HG02938 (cell line): ENCODE measurements at regions not wholly inside any gene's neighbourhood (a gene's known extent, or its start where the extent isn't known, plus 50 kb on each side); places are given as distances from the start of the nearest gene placed in this dataset.
"Not testable (repeated sequence)": the region's sequence is repeated elsewhere in the genome, so short reads cannot be mapped to it uniquely, and the experiment has no call there.

Experiments used
- ATAC-seq: cut with Tn5 transposase; IDR thresholded peaks from one replicate; pipeline ENCODE4 v1.9.1; 2021; ENCODE audit warnings: mild to moderate bottlenecking, moderate library complexity; ENCODE audit not compliant: unreplicated experiment

DNA sequence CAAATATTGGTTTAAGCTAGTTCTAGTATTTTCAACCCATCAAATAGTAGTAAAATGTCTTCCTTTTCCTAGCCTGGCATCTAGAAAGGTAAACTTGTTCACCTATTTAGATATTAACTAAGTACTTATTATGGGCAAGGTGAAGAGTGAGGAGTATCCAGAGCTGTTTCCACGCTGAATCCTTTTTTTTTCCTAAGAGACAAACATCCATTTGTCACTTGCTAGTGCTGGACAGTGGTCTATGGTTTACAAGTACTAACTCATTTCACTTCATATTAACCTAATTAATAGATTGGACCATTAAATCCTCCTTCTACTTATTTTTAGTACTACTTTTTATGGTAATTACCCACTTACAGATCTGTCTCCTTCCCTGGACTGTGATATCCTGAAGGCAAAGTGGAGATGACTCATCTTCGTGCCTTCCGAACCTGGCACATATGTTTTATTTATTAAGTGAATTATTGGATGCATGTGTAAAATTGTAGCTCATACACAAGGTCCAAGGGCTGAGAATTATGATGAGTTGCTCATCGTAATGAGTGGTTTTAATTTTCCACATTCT lies 159.6 kb upstream of the IGFBP3 start:
- no peak for ATAC-seq

DNA sequence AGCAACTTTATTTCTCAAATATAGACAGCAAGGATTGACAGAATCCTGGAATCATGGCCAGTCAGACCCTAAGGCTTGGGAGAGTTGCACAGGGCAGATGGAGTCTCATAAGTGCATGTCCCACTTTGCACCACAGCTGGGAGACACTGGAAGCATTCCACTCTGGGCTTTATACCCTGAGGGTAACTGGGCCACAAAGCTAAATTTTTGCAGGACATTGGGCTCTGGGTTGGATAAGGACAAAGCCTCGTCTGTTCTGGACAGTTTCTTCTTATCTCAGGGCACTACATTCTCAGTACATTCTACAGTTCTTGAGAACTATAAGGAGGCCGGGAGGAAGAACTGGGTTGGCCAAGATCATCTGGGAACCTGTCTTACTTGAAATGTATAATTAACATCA lies 158.3 kb upstream of the IGFBP3 start:
- no peak for ATAC-seq

DNA sequence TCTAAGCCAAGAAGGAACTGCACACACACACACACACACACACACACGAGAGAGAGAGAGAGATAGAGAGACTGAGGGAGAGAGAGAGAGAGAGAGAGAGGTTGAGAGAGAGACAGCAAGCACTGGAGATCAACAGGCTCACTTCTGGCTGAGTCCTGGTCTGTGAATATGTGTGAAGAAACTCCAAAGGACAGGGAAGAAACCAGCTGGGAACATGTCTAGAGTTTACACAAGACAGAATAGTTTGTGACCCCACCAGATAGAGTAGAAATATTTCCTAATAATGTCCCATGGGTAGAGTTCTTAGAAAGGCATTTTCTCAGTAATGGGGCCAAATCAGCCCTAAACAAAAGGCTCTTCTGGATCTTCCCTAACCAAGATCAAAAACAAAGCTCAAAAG lies 155.5 kb upstream of the IGFBP3 start:
- no peak for ATAC-seq

DNA sequence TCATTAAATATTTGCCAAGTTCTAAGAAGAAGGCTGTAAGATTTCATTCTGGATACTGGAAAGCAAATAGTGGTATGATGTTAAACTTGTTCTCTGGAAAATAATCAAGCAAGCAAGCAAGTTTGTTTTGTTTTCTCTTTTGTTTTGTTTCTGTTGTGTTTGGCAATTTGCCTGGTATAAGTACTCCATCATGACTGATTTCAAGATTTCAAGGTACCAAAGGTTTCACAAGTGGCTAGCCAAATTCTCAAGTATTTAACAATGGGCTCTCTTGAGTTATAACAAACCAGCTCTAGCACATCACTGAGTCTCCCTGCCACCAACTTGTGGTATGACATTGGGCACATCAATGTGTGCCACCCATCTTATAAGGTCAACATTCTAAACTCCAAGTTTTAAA lies 151.7 kb upstream of the IGFBP3 start:
- no peak for ATAC-seq

DNA sequence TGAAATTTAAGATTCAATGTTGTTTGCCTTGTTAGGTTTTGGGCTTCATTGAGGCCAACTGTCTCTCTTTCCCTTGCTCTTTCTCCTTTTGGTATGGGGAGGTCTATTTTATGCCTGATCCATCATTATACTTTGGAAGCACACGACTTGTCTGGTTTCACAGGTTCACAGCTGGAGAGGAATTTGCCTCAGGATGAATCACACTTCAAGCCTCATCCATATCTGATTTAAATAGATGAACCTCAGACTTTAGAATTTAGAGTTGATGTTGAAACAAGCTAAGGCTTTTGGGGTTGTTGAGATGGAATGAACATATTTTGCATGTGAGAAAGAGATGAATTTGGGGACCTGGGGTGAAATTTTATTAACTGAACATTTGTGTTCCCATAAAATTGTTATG lies 150.5 kb upstream of the IGFBP3 start:
- ATAC-seq: no peak

DNA sequence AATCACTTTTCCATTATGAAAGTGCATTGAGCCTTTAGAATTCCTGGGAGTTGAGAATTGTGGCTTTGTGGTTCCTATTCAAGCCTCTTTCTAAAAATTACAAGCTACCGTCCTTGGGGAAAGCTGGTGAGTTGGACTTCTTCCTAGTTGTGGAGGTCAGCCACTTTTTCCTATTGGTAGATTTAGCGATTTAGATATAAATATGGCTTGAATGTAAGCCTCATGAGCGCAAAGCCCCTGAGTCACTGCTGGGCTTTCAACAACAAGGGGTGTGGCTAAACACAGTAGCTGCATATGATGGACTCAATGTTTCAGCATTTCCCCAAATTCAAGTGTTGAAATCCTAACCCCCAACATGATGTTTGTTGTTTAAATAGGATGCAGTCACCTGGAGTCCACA lies 150.0 kb upstream of the IGFBP3 start:
- ATAC-seq: no peak

DNA sequence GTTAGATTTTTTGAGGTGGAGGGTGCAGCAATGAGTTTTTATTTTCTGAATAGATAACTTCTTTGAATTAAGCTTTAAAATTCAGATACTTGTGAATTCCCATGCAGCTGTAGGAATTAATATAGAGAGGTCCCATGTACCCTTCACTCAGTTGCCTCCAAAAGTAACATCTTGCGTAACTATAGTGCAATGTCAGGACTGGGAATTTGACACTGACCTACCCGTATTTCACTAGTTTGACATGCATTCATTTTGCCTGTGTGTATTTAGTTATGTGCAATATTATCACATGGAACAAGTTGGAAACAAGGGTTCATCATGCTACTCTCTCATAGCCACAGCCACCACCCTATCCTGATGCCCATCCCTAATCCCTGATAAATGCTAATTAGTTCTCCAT lies 147.1 kb upstream of the IGFBP3 start:
- no peak for ATAC-seq

DNA sequence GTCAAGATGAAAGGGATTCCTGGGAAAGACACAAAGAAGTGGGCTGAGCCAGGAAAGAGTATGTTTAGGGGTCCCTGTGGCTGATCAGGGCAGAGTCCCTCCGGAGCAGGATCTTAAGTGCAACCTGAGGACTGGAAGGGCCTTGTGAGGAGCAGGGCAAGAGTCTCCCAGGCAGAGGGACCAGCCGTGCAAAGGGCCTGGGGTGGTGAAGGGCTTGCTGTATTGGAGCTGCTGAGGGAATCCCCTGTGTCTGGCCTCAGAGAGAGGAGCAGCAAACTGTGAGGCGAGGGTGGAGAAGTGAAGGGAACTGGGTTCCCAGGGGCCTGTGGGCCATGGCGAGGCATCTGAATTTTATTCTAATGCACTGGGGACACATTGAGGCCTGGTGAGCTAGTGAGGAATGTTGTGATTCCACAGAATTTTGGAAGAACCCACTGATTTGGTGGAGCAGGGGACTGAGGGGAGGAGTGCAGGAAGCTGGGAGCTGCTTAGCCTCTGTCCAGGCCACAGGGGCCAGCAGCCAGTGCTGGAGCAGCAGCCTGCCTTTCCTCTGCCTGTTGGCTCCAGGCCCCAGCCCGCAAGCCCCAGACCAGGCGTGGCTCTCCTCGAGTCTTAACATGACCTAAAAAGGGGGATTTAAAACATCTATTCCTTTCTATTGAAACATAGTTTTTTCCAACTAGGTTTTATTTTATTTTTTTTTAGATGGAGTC lies 138.4 kb upstream of the IGFBP3 start:
- no peak for ATAC-seq

DNA sequence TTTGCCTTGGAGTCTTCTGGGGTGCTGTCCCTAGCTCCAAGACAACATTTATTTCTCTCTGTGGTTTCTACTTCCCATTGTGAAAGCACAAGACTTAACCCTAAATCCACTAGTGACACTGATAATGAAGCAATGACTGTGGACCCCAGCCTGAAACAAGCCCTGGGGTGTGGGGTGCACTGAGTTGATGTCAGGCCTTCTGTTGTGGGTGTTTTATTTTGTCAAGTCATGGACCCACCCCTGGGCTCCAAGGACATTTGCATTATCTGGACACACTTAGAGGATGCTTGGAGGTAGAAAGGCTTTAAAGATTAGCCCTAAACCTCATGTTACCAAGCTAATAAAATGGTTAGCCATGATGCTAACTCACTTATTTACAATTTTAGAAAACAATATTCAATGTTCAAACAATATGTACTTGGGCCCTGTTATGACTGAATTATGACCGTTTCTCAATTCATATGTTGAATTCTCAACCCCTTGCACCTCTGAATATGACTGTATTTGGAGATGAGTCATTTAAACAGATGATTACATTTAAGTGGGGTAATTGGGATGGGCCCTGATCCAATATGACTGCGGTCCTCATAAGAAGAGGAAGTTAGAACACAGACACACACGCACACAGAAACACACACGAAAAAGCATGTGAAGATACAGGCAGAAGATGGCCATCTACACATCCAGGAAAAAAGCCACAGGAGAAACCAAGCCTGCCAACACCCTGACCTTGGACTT lies 137.2 kb upstream of the IGFBP3 start:
- ATAC-seq: no peak

DNA sequence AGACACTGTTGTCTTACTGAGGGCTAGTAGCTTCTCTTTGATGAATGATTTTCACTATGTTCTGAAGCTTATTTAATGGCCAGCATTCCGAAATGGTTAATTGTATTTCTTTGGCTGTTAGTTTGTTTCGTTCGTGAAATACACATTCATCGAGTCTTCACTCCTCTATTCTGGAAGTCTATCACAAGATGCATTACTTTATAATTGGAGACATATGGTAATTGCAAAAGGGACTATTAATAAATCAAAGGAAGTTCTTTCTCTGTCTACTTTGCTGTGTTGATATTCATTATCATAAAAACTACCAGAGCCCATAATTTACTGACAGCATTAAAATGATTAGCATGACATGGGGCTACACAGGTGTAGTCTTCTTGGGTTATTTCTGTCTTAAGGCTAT lies 133.8 kb upstream of the IGFBP3 start:
- no peak for ATAC-seq

DNA sequence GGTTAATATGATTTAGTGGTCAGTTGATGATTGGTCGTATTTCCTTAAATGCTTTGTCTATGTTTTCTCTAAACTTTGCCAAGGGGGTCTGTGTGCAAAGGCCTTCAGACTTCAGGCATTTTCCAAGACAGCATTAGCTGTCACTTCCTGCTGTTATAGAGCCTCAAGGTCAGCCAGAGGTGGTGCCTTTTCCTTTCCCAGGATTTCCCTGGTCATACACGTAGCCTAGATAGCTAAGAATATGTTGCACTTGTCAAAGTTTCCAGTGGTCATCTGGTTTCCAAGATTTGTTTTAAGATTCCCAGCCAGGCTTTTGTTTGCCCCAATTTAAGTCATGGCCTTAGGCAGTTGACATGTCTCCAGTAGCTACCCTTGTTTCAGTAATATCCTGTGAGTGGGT lies 133.2 kb upstream of the IGFBP3 start:
- ATAC-seq: no peak

DNA sequence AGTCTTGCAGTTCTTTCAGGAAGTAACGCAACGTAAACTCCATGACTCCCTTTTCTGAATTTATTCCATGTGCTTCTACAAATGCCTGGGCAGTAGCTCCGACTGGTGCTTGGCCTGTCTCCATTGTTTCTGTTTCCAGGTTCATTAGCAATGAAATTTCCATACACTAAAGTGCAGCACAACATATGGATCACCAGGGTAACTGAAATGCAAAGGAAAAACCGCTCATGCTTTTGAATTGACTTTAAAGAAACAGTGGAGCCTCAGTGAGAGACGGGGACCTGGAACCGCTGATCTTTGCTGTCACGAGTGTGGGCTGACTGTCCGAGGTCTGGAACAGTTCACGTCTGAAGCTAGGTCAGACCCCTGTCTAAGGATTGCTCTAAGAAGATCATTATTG lies 126.5 kb upstream of the IGFBP3 start:
- no peak for ATAC-seq

DNA sequence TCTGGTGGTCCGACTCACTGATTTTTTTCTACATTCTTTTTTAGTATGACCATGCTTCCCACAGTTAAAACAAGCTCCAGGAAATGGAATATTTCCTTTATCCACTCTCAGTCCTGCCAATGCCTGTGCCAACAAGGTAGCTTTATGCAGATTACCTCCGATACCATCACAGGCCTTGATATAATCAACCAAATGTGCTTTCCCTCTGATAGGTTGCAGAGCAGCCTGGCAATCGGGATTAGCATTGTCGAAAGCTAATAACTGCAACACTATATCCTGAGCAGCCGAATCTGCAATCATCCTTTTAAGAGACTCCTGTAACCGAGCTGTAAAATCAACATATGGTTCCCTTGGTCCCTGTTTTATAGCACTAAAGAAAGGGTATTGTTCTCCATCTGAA lies 122.3 kb upstream of the IGFBP3 start:
- not testable (repeated sequence) for ATAC-seq

DNA sequence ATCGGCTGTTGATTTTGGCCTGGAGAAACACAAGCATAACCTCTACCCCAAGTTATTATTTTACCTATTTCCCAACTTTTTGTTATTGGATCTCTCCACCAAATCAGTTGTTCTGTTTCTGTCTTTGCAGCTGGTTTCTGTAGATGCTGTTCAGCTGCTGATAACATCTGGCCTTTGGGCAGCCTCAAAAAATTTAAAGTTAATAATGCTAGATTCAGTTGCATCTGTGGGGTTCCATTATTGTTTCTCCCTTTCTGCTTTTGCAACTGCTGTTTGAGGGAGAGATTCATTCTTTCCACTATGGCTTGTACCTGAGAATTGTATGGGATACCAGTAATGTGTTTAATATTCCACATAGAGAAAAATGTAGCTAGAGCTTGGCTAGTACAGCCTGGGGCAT lies 118.7 kb upstream of the IGFBP3 start:
- ATAC-seq: not testable (repeated sequence)

DNA sequence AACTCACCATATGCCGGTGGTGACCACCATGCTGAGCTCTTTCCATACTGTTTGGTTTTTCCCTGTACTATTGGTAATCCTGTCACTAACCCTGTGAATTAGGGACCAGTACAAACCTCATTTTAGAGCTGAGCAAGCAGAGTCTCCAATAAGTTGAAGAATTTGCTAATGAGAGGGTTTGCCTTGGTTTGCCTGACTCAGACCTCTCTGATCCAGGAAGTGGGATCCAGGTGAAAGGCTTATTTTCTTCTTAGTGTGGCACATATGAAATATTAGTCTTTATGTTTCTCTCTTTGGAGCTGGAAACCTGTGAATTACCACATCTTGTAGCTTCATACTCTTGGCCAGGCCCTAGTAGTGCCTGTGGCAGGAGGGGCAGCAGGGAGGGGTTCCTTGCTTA lies 114.1 kb upstream of the IGFBP3 start:
- no peak for ATAC-seq

DNA sequence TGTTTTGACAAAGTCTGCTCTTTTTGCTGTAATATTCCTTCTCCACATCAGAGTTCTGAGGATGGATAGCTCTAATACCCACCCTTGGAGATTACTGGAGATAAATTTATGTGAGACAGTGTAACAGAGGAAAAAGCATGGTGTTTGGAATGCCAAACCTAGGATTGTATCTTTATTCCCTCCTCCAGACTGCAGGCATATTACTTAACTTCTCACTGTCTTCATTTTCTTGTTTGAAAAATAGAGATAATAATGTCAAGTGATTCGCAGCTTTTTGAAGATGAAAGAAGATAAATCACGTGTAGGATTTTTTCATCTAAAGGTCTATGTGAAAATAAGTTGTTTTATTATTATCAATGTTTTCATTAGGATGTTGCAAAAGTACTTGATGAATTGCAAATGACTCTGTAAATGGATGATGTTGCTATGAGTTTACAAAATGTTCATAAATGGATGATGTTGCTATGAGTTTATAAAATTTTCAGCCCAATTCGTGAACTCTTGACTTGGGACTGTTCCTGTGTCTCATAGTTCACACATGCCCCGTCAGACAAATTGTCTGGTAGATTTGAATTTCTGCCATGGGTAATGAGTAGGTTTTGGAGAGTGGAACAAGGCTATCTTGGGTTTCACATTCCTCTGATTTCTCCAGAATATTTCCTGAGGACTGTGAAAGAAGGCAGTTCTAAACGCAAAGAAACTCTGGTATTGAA lies 113.1 kb upstream of the IGFBP3 start:
- ATAC-seq: no peak

DNA sequence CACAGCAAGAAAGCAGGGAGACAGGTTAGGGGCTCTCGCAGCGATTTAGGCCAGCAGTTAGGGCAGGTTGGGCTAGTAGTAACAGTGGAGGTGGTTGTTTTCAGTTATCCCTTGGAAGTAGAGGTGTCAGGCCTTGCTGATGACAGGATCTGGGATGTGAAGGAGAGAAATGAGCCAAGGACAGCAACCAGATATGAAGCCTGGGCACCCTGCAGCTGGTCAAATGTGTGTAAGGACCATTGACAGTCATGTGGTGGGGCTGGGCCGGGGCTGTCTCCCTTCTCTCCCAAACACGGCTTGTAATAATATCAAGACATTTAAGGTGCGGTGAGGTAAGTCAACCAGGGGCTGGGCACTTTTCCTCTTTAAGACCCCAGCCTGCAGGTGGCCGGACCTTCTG lies 112.5 kb upstream of the IGFBP3 start:
- ATAC-seq: no peak

DNA sequence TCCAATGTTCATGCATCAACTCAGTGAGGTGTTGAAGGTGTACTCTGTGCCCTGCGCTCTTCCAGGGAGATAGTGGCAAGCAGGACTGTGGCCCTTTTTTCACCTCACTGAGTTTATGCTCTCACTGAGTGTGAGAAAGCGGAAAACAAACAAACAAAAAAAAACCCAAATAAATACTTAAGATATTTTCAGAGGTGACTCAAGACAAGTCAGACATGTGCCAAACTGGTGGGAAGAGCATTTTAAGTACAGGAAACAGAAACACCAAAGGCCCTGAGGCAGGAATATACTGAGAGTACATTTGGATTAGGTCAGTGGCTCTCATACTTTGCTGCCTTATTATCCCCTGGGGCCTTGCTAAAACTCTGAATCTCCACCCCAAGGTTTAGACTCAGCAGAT lies 111.9 kb upstream of the IGFBP3 start:
- no peak for ATAC-seq

DNA sequence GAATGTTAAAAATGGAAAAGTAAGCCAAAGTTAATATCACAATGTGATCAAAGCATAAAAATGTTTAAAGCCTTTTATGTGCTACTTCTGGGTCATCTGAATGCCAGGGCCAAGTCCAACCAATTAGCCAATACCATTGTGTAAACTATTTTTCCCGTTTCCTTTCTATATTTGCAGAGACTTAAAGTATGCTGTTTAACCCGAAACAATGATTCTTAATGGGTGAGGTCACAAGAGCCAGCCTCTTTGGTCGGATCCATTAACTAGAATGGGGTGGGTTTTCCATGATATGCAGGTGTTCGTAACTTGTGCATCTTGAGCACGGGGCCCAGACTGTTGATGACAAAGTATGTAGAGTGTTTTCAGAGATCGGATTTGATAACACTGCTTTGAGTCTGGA lies 111.3 kb upstream of the IGFBP3 start:
- no peak for ATAC-seq

DNA sequence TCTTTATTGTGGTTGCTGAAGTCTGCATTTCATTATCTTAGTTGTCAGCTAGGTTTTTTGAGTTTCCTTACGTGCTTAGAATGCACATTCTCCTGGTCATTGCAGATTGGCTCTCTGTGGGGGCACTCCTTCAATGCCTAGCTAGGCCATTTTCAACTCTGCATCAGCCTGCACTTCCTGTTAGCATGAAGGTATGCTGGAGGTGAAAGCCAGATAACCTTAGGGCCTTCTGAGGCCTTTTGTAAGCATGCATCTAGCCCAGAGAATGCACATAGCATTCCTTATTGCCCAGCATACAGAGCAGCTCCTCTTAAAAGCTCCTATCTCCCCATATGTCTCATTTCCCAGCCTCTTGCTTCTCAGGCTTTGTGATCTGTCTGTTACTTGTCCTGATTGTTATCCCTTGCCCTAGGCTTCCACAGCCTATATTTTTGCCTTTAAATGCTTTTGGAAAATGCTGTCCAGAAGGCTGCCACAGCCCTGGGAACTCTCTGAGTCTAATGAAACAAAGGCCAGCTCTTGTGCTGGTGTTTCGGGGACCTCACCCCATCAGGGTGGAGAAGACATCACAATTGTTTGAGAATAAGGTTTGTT lies 108.1 kb upstream of the IGFBP3 start:
- ATAC-seq: no peak

DNA sequence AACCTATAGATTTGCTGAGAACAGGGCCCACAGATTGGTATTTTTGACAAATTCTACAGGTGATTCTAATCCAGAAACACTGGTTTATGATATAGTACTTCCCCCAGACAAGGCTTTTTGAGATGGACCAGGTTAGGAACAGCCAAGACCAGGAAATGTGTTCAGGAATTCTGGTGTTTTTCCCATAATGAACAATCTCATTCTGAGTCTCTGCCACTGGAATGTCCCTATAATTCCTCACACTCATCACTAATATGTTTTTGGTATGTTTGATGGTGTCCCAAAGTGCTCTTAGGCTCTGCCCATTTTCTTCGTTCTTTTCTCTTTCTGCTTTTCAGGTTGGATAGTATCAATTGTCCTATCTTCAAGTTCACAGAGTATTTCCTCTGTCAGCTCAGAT lies 107.2 kb upstream of the IGFBP3 start:
- no peak for ATAC-seq
